Tibial nerve (tissue), 4 donors: ENCODE measurements at regions not wholly inside any gene's neighbourhood (a gene's known extent, or its start where the extent isn't known, plus 50 kb on each side); places are given as distances from the start of the nearest gene placed in this dataset.

ENCODE experiments used
- CTCF ChIP-seq, 5 experiments: fragments of 200-600 bp in 3 of 5; fragments of 450-650 bp in 2 of 5; sonication (generic) in 3 of 5; IDR thresholded peaks; one replicate each; pipeline ENCODE4 v1.5.1; 2016 to 2019; ENCODE audit warnings: antibody characterized with exemption in 5 of 5, mild to moderate bottlenecking in 3 of 5, moderate library complexity in 2 of 5
- EP300 ChIP-seq, 2 donors: sonication (generic); formaldehyde crosslinking; IDR thresholded peaks; one replicate each; pipeline ENCODE4 v1.6.1; 2017; ENCODE audit warnings: antibody characterized with exemption in 2 of 2, mild to moderate bottlenecking in 1 of 2

- TF ChIP-seq CTCF (IDR thresholded peaks at IDR 0.05), result no peak
- TF ChIP-seq EP300 (IDR thresholded peaks at IDR 0.05), result no peak
These were observed 340.7 kb downstream of the TLE4 start for GRCh38 chr9:79912318-79913070.
